HuH-7 (cell line): ENCODE measurements at regions not wholly inside any gene's neighbourhood (a gene's known extent, or its start where the extent isn't known, plus 50 kb on each side); places are given as distances from the start of the nearest gene placed in this dataset.
A peak's percentile ranks its signal among the peaks of the same experiment; 100 is the strongest.
"Not testable (repeated sequence)": the region's sequence is repeated elsewhere in the genome, so short reads cannot be mapped to it uniquely, and the experiment has no call there.

Experiments
- DNase-seq: peaks from one replicate; pipeline ENCODE4 v3.0.0; 2011; ENCODE audit warnings: low spot score

- DNase-seq: no peak
These were observed 85.9 kb downstream of the ACTBL2 start for GRCh38 chr5:57396701-57397100.

DNA sequence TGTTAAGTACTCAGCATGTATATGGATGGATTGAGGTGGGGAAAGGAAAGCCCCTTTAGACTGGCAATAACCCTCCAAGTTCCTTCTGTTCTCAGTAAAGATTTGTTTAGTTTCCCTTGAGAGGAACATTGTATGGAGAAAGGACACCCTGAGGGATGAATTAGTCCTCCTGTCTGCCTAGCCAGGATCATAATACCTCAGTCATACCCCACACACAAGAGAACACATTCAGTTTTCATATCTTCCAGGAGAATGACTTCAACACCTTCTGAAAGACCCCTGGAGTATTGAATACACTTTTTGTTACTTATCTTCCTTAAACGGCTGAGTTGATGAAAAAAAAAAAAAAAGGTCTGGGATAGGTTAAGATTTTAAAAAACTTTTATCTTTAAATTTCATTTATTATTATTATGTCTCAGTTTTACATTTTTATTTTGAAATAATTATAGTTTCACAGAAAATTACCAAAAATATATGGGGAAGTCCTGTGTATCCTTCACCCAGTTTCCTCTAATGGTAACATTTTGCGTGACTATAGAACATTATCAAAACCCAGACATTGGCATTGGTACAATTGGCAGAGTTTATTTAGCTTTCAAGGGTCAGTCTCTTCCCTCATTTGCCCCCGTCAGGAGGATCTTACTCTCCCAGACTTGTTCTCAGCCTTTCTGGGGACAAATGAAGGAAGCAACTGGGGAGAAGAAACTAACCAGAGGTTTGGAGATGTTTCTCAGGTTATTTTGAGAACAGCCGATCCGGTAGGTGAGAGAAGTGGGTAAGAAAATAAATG, 88.0 kb downstream of the ACTBL2 start:
- no peak for DNase-seq

DNA sequence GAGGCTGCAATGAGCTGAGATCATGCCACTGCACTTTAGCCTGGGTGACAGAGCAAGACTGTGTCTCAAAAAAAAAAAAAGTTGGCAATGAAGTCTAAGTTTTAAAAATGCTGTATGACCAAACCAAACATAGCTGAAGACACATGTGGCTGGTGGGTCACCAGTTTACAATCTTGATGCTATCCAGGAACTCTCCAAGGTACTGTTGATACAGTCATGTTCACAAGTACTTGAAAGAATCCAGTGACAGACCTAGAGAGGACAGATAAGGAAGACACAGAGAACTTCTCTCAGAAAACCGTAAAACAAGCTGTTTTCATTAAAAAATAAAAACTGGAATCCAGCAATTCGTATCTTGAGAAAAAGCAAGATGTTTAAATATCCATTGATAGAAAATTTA, 95.7 kb downstream of the ACTBL2 start:
- DNase-seq: no peak

DNA sequence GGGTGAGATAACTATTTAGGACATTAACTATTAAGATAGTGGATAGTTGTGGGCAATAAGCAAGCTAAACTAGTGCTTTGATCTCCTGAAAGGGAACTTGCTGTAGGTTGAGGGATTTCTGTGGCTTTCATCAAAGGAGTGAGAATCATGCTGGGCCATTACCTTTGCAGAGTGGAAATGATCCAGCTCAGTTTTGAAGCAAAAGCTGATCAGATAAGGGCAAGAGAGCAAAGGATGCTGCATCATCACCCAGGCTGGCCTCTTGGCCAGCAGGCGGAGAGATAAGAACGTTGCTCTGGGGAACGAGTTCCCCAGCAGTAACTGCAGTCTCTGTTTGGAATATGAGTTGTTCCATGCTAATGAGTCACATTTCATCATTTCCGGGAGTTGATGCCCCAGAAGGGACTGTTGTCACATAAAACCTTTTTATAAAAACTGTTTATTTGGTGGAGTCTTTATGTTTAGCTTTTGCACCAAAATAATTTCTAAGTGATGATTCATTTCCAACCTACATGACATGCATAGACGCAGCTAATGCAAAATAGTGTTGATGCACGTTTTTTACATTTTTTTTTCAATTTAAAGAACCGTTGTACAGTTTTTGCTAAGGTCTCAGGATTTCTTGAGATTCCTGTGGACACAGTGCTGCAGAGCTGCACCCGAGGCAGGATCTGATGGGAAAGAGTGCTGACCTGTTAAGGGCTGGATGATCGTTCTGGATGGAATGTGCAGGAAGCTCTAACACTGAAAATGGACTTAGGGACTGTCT, 99.3 kb downstream of the ACTBL2 start:
- DNase-seq: peak; percentile 0

GRCh38 chr5:57382655-57383054, 100.0 kb downstream of the ACTBL2 start:
- no peak for DNase-seq

- DNase-seq: no peak
These were observed 112.2 kb downstream of the ACTBL2 start for GRCh38 chr5:57370376-57370775.

GRCh38 chr5:57368010-57368409, 114.6 kb downstream of the ACTBL2 start:
- no peak for DNase-seq

DNA sequence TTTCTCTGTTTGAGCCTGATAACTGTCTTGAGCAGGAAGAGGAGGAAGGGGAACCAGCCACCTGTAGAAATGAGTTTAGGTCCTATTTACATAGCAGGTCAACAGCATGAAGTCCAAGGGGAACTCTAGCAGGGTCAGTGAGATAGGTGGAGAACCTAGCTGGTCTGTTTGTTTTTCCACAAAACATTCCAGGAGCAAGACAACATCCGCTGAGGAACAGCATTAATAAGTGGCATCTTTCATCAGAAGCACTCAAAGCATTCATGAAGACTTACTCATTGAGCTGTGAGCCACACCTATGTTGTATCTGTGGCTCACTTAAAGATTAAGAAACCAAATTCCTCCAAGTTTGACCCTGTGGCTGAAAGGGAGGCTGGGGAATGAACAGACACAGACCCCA, 115.9 kb downstream of the ACTBL2 start:
- no peak for DNase-seq

GRCh38 chr5:57362951-57363350, 119.7 kb downstream of the ACTBL2 start:
- DNase-seq: no peak

DNA sequence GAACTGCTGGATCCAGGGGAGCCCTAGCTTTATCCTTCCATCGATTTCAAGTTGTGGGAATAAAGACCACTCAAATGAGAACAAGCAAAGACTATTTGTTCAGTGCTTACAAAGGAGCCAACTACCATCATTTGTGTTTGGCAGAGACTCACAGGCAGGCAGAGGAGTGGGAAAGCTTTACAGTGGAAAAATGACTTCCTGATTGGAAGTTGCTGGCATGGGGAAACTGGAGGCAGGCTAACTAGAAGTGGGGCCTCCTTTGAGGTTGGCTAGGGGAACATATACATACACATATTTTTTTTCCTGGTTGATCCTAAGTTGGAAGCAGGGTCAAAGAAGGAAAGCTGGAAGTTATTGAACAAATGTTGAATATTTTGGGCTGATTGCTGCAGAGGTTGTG, 121.7 kb downstream of the ACTBL2 start:
- DNase-seq: no peak

DNA sequence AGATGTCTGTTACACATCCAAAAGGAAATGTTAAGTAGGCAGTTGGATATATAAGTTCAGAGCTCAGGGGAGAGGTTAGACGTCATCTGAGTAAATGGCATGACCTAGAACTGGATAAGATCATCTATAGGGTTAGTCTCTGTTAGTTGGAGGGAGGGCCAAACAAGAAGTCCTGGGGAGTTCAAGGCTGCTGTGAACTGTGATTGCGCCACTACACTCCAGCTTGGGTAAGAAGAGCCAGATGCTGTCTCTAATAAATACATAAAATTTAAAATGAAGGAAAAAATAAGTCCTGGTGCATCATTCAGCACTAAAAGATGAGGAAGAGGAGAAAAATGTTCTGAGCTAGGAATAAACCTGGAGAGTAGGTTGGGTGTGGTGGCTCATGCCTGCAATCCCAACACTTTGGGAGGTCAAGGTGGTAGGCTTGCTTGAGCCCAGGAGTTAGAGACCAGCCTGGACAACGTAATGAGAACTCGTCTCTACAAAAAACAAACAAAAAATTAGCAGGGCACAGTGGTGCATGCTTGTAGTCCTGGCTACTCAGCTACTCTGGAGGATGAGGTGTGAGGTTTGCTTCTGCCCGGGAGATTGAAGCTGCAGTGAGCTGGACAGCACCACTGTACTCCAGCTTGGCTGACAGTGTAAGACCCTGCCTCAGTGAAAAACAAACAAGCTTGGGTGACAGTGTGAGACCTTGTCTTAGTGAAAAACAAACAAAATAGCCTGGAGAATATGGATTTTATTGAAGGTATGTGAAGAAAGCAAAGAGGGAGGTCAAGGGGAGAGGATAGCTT, 123.6 kb downstream of the ACTBL2 start:
- DNase-seq: no peak

DNA sequence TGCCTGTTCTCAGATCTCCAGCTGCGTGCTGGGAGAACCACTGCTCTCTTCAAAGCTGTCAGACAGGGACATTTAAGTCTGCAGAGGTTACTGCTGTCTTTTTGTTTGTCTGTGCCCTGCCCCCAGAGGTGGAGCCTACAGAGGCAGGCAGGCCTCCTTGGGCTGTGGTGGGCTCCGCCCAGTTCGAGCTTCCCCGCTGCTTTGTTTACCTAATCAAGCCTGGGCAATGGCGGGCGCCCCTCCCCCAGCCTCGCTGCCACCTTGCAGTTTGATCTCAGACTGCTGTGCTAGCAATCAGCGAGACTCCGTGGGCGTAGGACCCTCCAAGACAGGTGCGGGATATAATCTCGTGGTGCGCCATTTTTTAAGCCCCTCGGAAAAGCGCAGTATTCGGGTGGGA, 125.8 kb downstream of the ACTBL2 start:
- DNase-seq: not testable (repeated sequence)

DNA sequence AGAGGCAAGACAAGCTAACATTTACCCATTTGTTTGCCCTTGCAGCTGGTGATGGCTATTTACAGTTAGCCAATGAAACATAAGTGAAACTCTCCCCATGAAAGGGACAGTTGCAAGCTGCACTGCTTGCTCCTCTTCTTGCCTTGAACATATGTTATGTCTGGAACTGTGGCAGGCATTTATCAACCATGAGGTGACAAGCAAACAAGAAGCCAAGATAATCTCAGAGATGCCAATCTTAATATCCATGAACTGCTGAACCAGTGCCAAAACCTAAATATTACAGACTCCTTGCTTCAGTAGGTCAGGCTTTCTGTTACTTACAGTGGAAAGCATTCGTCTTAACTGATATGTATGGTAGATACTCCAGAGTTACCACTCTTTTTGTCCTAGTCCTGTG, 133.4 kb downstream of the ACTBL2 start:
- DNase-seq: no peak

DNA sequence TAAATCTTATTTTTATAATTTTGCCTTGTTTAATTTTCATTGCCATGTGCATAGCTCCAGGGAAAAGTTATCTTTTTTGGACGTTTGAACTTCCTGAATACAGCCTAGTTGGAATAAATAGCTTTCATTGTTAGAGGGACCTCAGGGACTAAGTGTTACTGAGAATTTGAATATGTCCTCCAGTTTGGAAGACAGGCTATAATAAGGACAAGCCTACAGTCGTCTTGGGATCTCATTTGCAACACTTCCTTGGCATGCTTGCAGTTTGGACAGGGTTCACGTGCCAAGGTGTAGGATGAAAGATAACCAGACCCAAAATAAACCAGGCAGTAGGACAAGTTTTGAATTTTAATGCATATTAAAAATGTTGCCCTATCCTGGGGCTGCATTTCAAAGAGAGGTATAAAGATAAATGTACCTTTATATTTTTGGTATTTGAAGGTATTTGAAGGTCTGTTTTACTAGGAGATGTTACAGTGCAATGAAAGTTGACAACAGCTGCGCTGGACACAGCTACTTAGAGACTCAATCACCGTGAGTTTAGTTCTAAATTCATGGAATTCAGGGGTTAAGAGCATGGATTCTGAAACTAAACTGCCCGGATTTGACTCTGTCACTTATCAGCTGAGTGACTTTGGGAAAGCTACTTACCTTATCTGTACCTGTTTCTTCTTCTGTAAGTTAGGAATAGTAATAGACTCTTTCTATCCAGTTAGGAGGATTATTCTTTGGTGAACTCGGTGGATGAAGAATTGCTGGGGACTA, 134.1 kb downstream of the ACTBL2 start:
- DNase-seq: no peak

- no peak for DNase-seq
These were observed 136.3 kb downstream of the ACTBL2 start for GRCh38 chr5:57346328-57346727.

- no peak for DNase-seq
These were observed 141.1 kb downstream of the ACTBL2 start for GRCh38 chr5:57341380-57341979.

GRCh38 chr5:57340681-57341080, 141.9 kb downstream of the ACTBL2 start:
- DNase-seq: no peak

- no peak for DNase-seq
These were observed 143.1 kb downstream of the ACTBL2 start for GRCh38 chr5:57339521-57339920.

- no peak for DNase-seq
These were observed 143.7 kb downstream of the ACTBL2 start for GRCh38 chr5:57338868-57339340.

DNA sequence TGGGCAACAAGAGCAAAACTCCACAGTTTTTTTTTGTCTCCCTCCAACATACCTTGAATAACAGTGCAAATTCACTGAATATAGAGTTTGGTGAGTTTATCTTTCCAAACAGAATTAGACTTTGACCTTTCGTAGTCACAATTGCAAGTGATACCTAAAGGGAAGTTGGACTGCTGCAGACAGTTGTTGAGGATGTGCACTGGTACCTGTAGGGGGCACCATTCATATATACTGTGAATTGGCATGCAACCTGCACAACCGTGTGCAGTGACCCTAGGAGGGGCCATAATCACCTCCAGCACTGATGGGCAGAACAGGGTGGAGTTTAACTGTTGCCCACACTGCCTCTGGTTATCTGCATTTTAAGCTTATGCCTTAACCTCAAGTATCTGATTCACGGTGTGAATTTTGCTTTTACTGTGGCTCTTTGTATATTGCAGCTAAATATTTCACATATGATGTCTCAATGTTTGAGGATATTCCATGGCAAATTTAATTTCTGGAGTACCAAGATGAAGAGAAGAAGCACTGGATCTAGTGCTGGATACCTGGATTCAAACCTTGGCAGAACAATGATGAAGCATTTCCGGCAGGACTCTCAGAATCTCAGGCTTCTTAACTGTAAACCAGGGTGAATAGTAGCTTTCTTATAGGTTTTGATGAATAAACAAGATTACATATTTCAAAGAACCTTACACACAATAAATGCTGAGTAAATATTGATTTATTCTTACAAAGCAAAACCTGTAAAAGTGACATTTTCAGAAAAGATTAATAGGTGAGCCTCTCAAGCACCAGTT, 144.3 kb downstream of the ACTBL2 start:
- peak; percentile 16 for DNase-seq
